ENCODE measurements at regions not wholly inside any gene's neighbourhood (a gene's known extent, or its start where the extent isn't known, plus 50 kb on each side); places are given as distances from the start of the nearest gene placed in this dataset.

GRCh38 chr10:131689016-131689415, 211.8 kb upstream of the PPP2R2D start:
- H4K20me1 ChIP-seq (ENCODE audit: insufficient read depth, poor library complexity, severe bottlenecking): no peaks in the 10 kb centered on the region
- 67% methylated on average over 11 of the region's 14 CpGs for WGBS (ENCODE audit: low lambda C conversion rate, missing lambda C conversion rate)
- H3K27me3 ChIP-seq: no peaks in the 10 kb centered on the region
- no peak for TF ChIP-seq EZH2phosphoT487 (IDR thresholded peaks at IDR 0.05; ENCODE audit: low read depth, severe bottlenecking, unreplicated experiment)
- no peak for TF ChIP-seq CTCF (IDR thresholded peaks at IDR 0.05; ENCODE audit: poor library complexity)
- TF ChIP-seq EZH2 (IDR thresholded peaks at IDR 0.05; ENCODE audit: borderline replicate concordance): no peak
- no peak overlapping the region for H3K4me2 ChIP-seq
- H3K36me3 ChIP-seq (replicated peaks; ENCODE audit: insufficient read depth, low read depth): no peaks in the 10 kb centered on the region
- no peaks in the 10 kb centered on the region for H3K9me3 ChIP-seq (ENCODE audit: low read depth)
- H3K9me2 ChIP-seq (replicated peaks; ENCODE audit: insufficient read depth): no peaks in the 10 kb centered on the region
- no peak overlapping the region for H3K4me3 ChIP-seq
- H3K79me2 ChIP-seq: no peaks in the 10 kb centered on the region
- no peak overlapping the region for H2AFZ ChIP-seq
- DNase-seq (ENCODE audit: low spot score): no peak
- H3K4me1 ChIP-seq (ENCODE audit: insufficient read depth): no peaks in the 10 kb centered on the region
- no peak overlapping the region for H3K27ac ChIP-seq

- DNase-seq (ENCODE audit: low spot score): no peak
- Histone ChIP-seq H3K9me2 (replicated peaks; ENCODE audit: insufficient read depth) (no peaks in the 10 kb centered on the region), H3K27ac (no peak overlapping the region), H3K4me1 (ENCODE audit: insufficient read depth) (no peaks in the 10 kb centered on the region), H3K4me3 (no peak overlapping the region), H3K9me3 (ENCODE audit: low read depth) (no peaks in the 10 kb centered on the region), H4K20me1 (ENCODE audit: insufficient read depth, poor library complexity, severe bottlenecking) (no peaks in the 10 kb centered on the region), H3K79me2 (no peaks in the 10 kb centered on the region), H3K36me3 (replicated peaks; ENCODE audit: insufficient read depth, low read depth) (no peaks in the 10 kb centered on the region), H3K4me2 (no peak overlapping the region), H2AFZ (no peak overlapping the region), H3K27me3 (no peaks in the 10 kb centered on the region)
- WGBS (ENCODE audit: low lambda C conversion rate, missing lambda C conversion rate): 89% methylated on average over 20 of the region's 20 CpGs
- TF ChIP-seq EZH2 (IDR thresholded peaks at IDR 0.05; ENCODE audit: borderline replicate concordance) (no peak), CTCF (IDR thresholded peaks at IDR 0.05; ENCODE audit: poor library complexity) (no peak), EZH2phosphoT487 (IDR thresholded peaks at IDR 0.05; ENCODE audit: low read depth, severe bottlenecking, unreplicated experiment) (no peak)
Measured at GRCh38 chr10:131689486-131689885, 211.3 kb upstream of the PPP2R2D start.

GRCh38 chr10:131689954-131690757, 210.7 kb upstream of the PPP2R2D start:
- Histone ChIP-seq H3K36me3 (replicated peaks; ENCODE audit: insufficient read depth, low read depth) (no peaks in the 10 kb centered on the region), H3K79me2 (no peaks in the 10 kb centered on the region), H3K4me1 (ENCODE audit: insufficient read depth) (no peaks in the 10 kb centered on the region), H3K27me3 (no peaks in the 10 kb centered on the region), H4K20me1 (ENCODE audit: insufficient read depth, poor library complexity, severe bottlenecking) (no peaks in the 10 kb centered on the region), H3K27ac (no peak overlapping the region), H3K4me2 (no peak overlapping the region), H2AFZ (no peak overlapping the region), H3K9me2 (replicated peaks; ENCODE audit: insufficient read depth) (no peaks in the 10 kb centered on the region), H3K4me3 (no peak overlapping the region), H3K9me3 (ENCODE audit: low read depth) (no peaks in the 10 kb centered on the region)
- TF ChIP-seq EZH2 (IDR thresholded peaks at IDR 0.05; ENCODE audit: borderline replicate concordance) (no peak), CTCF (IDR thresholded peaks at IDR 0.05; ENCODE audit: poor library complexity) (no peak), EZH2phosphoT487 (IDR thresholded peaks at IDR 0.05; ENCODE audit: low read depth, severe bottlenecking, unreplicated experiment) (no peak)
- DNase-seq (ENCODE audit: low spot score): no peak
- WGBS (ENCODE audit: low lambda C conversion rate, missing lambda C conversion rate): 74% methylated on average over 15 of the region's 15 CpGs
